NCI-H524 treated with DMSO at 0.1 percent for 48 hours (cell line): ENCODE measurements at regions not wholly inside any gene's neighbourhood (a gene's known extent, or its start where the extent isn't known, plus 50 kb on each side); places are given as distances from the start of the nearest gene placed in this dataset.

Experiments
- DNase-seq: peaks from one replicate; lab custom pipeline; 2025; lab: John Stamatoyannopoulos, UW

- DNase-seq = no peak
Observed at GRCh38 chr5:109531262-109531661, 121.5 kb upstream of the PJA2 start.

- DNase-seq = no peak
Observed at GRCh38 chr5:109529987-109530386, 120.2 kb upstream of the PJA2 start.

GRCh38 chr5:109529520-109529919 lies 119.7 kb upstream of the PJA2 start:
- DNase-seq = no peak

- DNase-seq = no peak
Observed at GRCh38 chr5:109524555-109524954, 114.8 kb upstream of the PJA2 start.

GRCh38 chr5:109524026-109524425 lies 114.3 kb upstream of the PJA2 start:
- no peak for DNase-seq

- no peak for DNase-seq
Observed at GRCh38 chr5:109522404-109522803, 112.6 kb upstream of the PJA2 start.

GRCh38 chr5:109519416-109519815 lies 109.6 kb upstream of the PJA2 start:
- DNase-seq = no peak

GRCh38 chr5:109516390-109516789 lies 106.6 kb upstream of the PJA2 start:
- DNase-seq = no peak

GRCh38 chr5:109511980-109512734 lies 102.4 kb upstream of the PJA2 start:
- no peak for DNase-seq

GRCh38 chr5:109506556-109506955 lies 96.8 kb upstream of the PJA2 start:
- no peak for DNase-seq

GRCh38 chr5:109496112-109496511 lies 86.3 kb upstream of the PJA2 start:
- DNase-seq = no peak

- no peak for DNase-seq
Observed at GRCh38 chr5:109487753-109488420, 78.1 kb upstream of the PJA2 start.

GRCh38 chr5:109486200-109486804 lies 76.5 kb upstream of the PJA2 start:
- no peak for DNase-seq

- DNase-seq = peak; percentile 20
Observed at GRCh38 chr5:109485030-109485429, 75.3 kb upstream of the PJA2 start.

- no peak for DNase-seq
Observed at GRCh38 chr5:109484597-109484996, 74.8 kb upstream of the PJA2 start.

GRCh38 chr5:109483395-109483971 lies 73.7 kb upstream of the PJA2 start:
- DNase-seq = no peak

GRCh38 chr5:109482748-109483147 lies 73.0 kb upstream of the PJA2 start:
- DNase-seq = no peak

- no peak for DNase-seq
Observed at GRCh38 chr5:109479260-109479860, 69.6 kb upstream of the PJA2 start.

- DNase-seq = no peak
Observed at GRCh38 chr5:109478830-109479229, 69.1 kb upstream of the PJA2 start.

GRCh38 chr5:109476292-109476691 lies 66.5 kb upstream of the PJA2 start:
- no peak for DNase-seq

- DNase-seq = no peak
Observed at GRCh38 chr5:109469896-109470662, 60.3 kb upstream of the PJA2 start.
